Glutamatergic neuron (in vitro differentiated cells): ENCODE measurements at regions not wholly inside any gene's neighbourhood (a gene's known extent, or its start where the extent isn't known, plus 50 kb on each side); places are given as distances from the start of the nearest gene placed in this dataset.

ENCODE experiments used
- DNase-seq: peaks from one replicate; pipeline ENCODE4 v3.0.0; 2022
- H3K27ac Mint-ChIP-seq: one replicate; pipeline ENCODE4 v1.8.0; 2020; ENCODE audit warnings: mild to moderate bottlenecking, mixed read lengths, inconsistent platforms; ENCODE audit not compliant: unreplicated experiment
- H3K27me3 Mint-ChIP-seq: one replicate; pipeline ENCODE4 v1.8.0; 2020; ENCODE audit warnings: mild to moderate bottlenecking, moderate library complexity, mixed read lengths, inconsistent platforms; ENCODE audit not compliant: unreplicated experiment
- H3K36me3 Mint-ChIP-seq: one replicate; pipeline ENCODE4 v1.8.0; 2020; ENCODE audit warnings: mild to moderate bottlenecking, mixed read lengths, inconsistent platforms; ENCODE audit not compliant: unreplicated experiment
- H3K4me1 Mint-ChIP-seq: one replicate; pipeline ENCODE4 v1.8.0; 2020; ENCODE audit warnings: mild to moderate bottlenecking, low read depth, mixed read lengths, inconsistent platforms; ENCODE audit not compliant: unreplicated experiment
- H3K4me3 Mint-ChIP-seq: one replicate; pipeline ENCODE4 v1.8.0; 2020; ENCODE audit warnings: mild to moderate bottlenecking, mixed read lengths, inconsistent platforms; ENCODE audit not compliant: unreplicated experiment
- H3K9me3 Mint-ChIP-seq: one replicate; pipeline ENCODE4 v1.8.0; 2020; ENCODE audit warnings: mild to moderate bottlenecking, moderate library complexity, mixed read lengths, inconsistent platforms; ENCODE audit not compliant: unreplicated experiment
- TF ChIP-seq, protein P1 (sequence below): fragments of 200-600 bp; sonication (generic); IDR thresholded peaks from one replicate; pipeline ENCODE4 v1.5.0; 2021; ENCODE audit not compliant: partially characterized antibody, unreplicated experiment

DNA sequence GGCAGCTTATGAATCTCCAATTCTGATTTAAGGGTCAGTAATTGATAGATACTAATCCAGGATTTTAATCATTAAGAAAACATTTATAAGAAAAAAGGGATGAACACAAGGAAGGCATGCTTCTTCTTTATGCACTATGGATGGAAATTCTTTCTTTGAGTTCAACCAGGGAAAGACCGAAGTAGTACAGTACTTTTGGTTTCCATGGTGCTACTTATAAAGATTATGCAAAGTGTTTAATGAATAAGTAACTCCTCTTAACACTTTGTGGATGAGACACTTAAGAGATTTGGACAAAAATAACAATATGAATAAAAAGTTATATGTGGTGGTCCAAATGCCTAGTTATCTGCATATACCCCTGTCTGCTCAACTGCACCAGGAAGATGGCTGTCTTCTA lies 666.5 kb upstream of the FANCL start:
- Mint-ChIP-seq H3K36me3 (no peaks in the 10 kb centered on the region), H3K4me3 (no peak overlapping the region), H3K27me3 (peaks cover 2% of the 10 kb centered on the region), H3K9me3 (no peaks in the 10 kb centered on the region), H3K4me1 (peaks cover 2% of the 10 kb centered on the region), H3K27ac (no peak overlapping the region)
- TF ChIP-seq, protein P1, sequence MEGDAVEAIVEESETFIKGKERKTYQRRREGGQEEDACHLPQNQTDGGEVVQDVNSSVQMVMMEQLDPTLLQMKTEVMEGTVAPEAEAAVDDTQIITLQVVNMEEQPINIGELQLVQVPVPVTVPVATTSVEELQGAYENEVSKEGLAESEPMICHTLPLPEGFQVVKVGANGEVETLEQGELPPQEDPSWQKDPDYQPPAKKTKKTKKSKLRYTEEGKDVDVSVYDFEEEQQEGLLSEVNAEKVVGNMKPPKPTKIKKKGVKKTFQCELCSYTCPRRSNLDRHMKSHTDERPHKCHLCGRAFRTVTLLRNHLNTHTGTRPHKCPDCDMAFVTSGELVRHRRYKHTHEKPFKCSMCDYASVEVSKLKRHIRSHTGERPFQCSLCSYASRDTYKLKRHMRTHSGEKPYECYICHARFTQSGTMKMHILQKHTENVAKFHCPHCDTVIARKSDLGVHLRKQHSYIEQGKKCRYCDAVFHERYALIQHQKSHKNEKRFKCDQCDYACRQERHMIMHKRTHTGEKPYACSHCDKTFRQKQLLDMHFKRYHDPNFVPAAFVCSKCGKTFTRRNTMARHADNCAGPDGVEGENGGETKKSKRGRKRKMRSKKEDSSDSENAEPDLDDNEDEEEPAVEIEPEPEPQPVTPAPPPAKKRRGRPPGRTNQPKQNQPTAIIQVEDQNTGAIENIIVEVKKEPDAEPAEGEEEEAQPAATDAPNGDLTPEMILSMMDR = no peak
- DNase-seq = no peak

DNA sequence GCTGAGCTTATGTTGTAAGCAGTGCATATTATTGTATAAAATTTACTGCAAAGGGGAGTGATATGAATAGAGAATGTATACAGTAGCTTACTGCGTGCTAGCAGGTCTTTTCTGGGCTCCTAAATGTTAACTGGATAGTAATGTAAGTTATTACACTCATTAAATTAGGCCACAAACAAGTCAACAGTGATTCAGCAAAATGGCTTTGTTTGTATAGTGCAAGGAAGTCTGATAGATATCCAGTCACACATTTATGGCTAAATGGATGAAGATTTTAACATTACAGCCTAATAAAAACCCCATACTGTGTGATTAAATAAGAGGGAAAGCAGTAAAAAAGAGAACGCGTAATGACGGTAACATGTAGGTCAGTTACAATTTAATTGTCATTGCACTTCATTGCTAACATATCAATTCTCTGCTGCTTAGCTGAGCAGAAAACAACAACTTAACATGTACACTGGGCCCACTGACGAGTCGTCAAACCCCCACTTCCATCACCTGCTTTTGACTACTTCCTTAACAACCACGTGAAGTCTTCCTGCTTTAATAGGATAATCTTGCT lies 665.0 kb upstream of the FANCL start:
- TF ChIP-seq, protein P1 = no peak
- DNase-seq = no peak
- H3K36me3 Mint-ChIP-seq = no peaks in the 10 kb centered on the region
- no peaks in the 10 kb centered on the region for H3K27me3 Mint-ChIP-seq
- H3K9me3 Mint-ChIP-seq = no peaks in the 10 kb centered on the region
- H3K27ac Mint-ChIP-seq = no peak overlapping the region
- no peaks in the 10 kb centered on the region for H3K4me1 Mint-ChIP-seq
- no peak overlapping the region for H3K4me3 Mint-ChIP-seq

DNA sequence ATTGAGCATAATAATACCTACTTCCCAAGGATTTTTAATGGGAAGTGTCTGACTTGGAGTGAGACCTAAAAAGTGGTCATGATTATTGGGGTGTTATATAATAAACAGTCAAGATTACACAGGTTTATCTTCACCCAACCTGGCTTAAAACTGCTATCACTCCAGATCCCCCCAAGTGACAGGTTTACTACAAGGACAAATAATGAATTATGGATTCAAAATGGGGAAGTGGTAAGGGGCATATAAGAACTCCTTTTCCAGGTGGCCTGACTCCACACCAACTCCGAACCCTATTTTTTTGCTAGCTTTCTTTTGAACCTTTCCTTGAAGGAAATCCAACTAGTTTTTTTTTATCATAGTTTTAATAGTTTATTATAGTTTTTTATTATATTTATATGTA lies 663.0 kb upstream of the FANCL start:
- no peak overlapping the region for H3K27ac Mint-ChIP-seq
- TF ChIP-seq, protein P1 = no peak
- H3K4me3 Mint-ChIP-seq = no peak overlapping the region
- H3K27me3 Mint-ChIP-seq = no peaks in the 10 kb centered on the region
- no peak for DNase-seq
- no peaks in the 10 kb centered on the region for H3K36me3 Mint-ChIP-seq
- H3K4me1 Mint-ChIP-seq = no peaks in the 10 kb centered on the region
- H3K9me3 Mint-ChIP-seq = no peaks in the 10 kb centered on the region

DNA sequence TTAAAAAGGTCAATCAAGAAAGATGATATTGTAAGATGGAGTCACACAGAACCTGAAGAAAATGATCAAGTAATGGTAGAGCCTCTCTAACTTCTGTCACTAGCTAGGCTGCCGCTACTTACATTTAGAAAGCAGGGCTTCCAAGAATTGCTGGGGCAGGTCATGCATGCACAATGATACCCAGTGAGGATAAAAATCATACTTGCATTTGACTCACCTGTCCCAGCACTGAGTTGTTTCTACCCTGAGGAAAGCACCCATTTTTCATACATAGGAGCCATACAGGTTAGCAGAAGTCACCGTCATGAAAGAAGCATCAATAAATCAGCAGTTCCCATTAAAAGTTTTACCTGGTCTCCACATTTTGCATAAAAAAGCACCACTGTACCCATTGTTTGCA lies 662.3 kb upstream of the FANCL start:
- no peak overlapping the region for H3K4me3 Mint-ChIP-seq
- TF ChIP-seq, protein P1 = no peak
- H3K9me3 Mint-ChIP-seq = no peaks in the 10 kb centered on the region
- DNase-seq = no peak
- no peaks in the 10 kb centered on the region for H3K27me3 Mint-ChIP-seq
- no peak overlapping the region for H3K27ac Mint-ChIP-seq
- no peaks in the 10 kb centered on the region for H3K4me1 Mint-ChIP-seq
- H3K36me3 Mint-ChIP-seq = no peaks in the 10 kb centered on the region

DNA sequence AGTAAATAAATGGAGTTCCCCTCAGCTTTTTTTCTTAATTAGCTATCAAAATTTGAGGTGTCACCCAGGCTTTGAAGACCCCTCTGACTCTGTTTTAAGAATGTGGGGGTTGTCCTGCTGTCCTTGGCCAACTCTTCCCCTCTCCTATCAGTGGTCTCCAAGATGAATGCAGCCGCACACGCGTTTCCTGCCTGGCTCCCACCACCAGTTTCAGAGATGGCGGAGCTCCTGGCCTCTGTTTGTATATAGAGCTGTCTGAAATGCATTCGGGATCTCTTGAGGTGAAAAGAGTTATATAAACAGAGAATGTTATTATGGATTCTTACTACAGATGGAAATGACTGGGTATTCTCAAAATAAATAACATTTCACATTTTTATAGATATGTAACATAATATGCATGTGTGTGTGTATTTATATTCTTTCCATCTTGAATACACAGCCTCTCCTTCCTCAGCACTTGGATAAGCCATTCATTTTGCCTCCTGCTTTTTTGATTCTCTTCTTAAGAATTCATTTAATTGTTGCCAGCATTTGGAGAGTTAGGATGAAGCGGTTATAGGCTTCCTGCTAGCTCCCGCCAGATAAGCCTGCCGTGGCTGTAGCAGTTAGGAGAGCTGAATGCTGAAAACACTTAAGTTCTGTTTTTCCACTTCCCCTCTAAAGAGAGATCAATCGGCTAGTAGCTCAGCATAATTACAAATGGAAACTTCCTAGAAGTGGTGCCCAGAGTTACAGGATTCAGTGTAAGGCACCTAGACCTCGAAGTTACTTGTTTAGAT lies 659.3 kb upstream of the FANCL start:
- no peaks in the 10 kb centered on the region for H3K9me3 Mint-ChIP-seq
- no peaks in the 10 kb centered on the region for H3K36me3 Mint-ChIP-seq
- no peak overlapping the region for H3K4me3 Mint-ChIP-seq
- H3K27me3 Mint-ChIP-seq = no peaks in the 10 kb centered on the region
- no peaks in the 10 kb centered on the region for H3K4me1 Mint-ChIP-seq
- TF ChIP-seq, protein P1 = no peak
- no peak overlapping the region for H3K27ac Mint-ChIP-seq
- no peak for DNase-seq
